K562 (cell line): ENCODE measurements at regions not wholly inside any gene's neighbourhood (a gene's known extent, or its start where the extent isn't known, plus 50 kb on each side); places are given as distances from the start of the nearest gene placed in this dataset.

Experiments
- BDP1 ChIP-seq: IDR thresholded peaks from 3 replicates; pipeline ENCODE4 v1.6.1; 2011; ENCODE audit not compliant: insufficient read length, insufficient read depth
- CREB1 ChIP-seq, 2 experiments: sonication (generic) in 1 of 2; formaldehyde crosslinking in 1 of 2; IDR thresholded peaks; 2 replicates each; pipeline versions ENCODE4 v1.6.1 to v1.8.0; 2012 to 2022; ENCODE audit warnings: inconsistent platforms in 1 of 2, mild to moderate bottlenecking in 1 of 2, missing genetic modification reagents in 1 of 2, moderate library complexity in 1 of 2
- ETS2 ChIP-seq: IDR thresholded peaks from 2 replicates; pipeline ENCODE4 v1.6.1; 2016; ENCODE audit warnings: borderline replicate concordance, missing genetic modification characterization, mild to moderate bottlenecking, moderate library complexity, missing compliant biosample characterization; ENCODE audit not compliant: poor library complexity, severe bottlenecking
- FOXA3 ChIP-seq, 2 experiments: fragments of 450-650 bp in 1 of 2; sonication (generic) in 1 of 2; formaldehyde crosslinking; IDR thresholded peaks in 1 of 2; conservative IDR thresholded peaks in 1 of 2; 2 replicates each; pipeline versions ENCODE4 v1.4.0 to v1.8.0; 2020 to 2022; ENCODE audit warnings: mild to moderate bottlenecking in 2 of 2, missing genetic modification reagents in 1 of 2
- GTF2F1 ChIP-seq: IDR thresholded peaks from 2 replicates; pipeline ENCODE4 v1.6.1; 2011; ENCODE audit warnings: low read depth, low read length, improper control_type of control experiment
- IFI16 ChIP-seq: fragments of 250-450 bp; sonication (Bioruptor Pico); IDR thresholded peaks from 2 replicates; pipeline ENCODE4 v2.1.2; 2022; ENCODE audit warnings: mild to moderate bottlenecking, inconsistent platforms
- MEF2D ChIP-seq: conservative IDR thresholded peaks from 2 replicates; pipeline ENCODE4 v1.6.1; 2016; ENCODE audit warnings: low read depth, missing genetic modification characterization, missing compliant biosample characterization
- NFXL1 ChIP-seq: fragments of 450-650 bp; formaldehyde crosslinking; IDR thresholded peaks from 2 replicates; pipeline ENCODE4 v1.4.0; 2021; ENCODE audit warnings: mild to moderate bottlenecking
- POU5F1 ChIP-seq: fragments of 150-350 bp; IDR thresholded peaks from 2 replicates; pipeline ENCODE4 v1.6.1; 2014; ENCODE audit warnings: borderline replicate concordance, low read length, low read depth, mild to moderate bottlenecking; ENCODE audit not compliant: partially characterized antibody
- RFX5 ChIP-seq: IDR thresholded peaks from 2 replicates; pipeline ENCODE4 v1.6.1; 2011; ENCODE audit warnings: low read depth, mild to moderate bottlenecking, improper control_type of control experiment, low read length
- SRSF3 ChIP-seq: fragments of 200-400 bp; formaldehyde crosslinking; IDR thresholded peaks from 2 replicates; pipeline ENCODE4 v1.6.1; 2016; ENCODE audit warnings: mild to moderate bottlenecking, low read length, moderate library complexity; ENCODE audit not compliant: insufficient read depth
- TRIM24 ChIP-seq, 2 experiments: fragments of 450-650 bp; IDR thresholded peaks; 2 replicates each; pipeline ENCODE4 v1.6.1; 2016
- TRIM25 ChIP-seq: fragments of 450-650 bp; IDR thresholded peaks from 2 replicates; pipeline ENCODE4 v1.7.0; 2016; ENCODE audit warnings: borderline replicate concordance
- ZNF277 ChIP-seq: fragments of 250-450 bp; sonication (Bioruptor Pico); IDR thresholded peaks from 2 replicates; pipeline ENCODE4 v1.8.0; 2022; ENCODE audit warnings: inconsistent platforms, mild to moderate bottlenecking, moderate library complexity, borderline replicate concordance
- ZNF431 ChIP-seq: sonication (generic); formaldehyde crosslinking; IDR thresholded peaks from 2 replicates; pipeline ENCODE4 v1.8.0; 2022; ENCODE audit warnings: mild to moderate bottlenecking, missing genetic modification reagents
- ZNF830 ChIP-seq: fragments of 250-450 bp; sonication (Bioruptor Pico); IDR thresholded peaks from 2 replicates; pipeline ENCODE4 v1.5.0; 2021; ENCODE audit warnings: mild to moderate bottlenecking
- TF ChIP-seq, protein P1 (sequence below): fragments of 450-650 bp; formaldehyde crosslinking; IDR thresholded peaks from 2 replicates; pipeline ENCODE4 v1.4.0; 2022; ENCODE audit warnings: mild to moderate bottlenecking, moderate library complexity
- TF ChIP-seq, protein P2 (sequence below): fragments of 250-450 bp; sonication (Bioruptor Pico); IDR thresholded peaks from 2 replicates; pipeline ENCODE4 v1.4.0; 2020; ENCODE audit warnings: mild to moderate bottlenecking, moderate library complexity, borderline replicate concordance
- TF ChIP-seq, protein P3 (sequence below): fragments of 250-450 bp; sonication (Bioruptor Pico); IDR thresholded peaks from 2 replicates; pipeline ENCODE4 v1.5.0; 2020; ENCODE audit warnings: mild to moderate bottlenecking

- TF ChIP-seq ZNF277 = no peak
- TF ChIP-seq TRIM24 (IDR thresholded peaks at IDR 0.05) = peak in 1 of 2 experiments; percentile 61; a peak in 1 of 4 replicates
- TF ChIP-seq RFX5 = no peak; the same call in 1 of the 2 replicates
- no peak for TF ChIP-seq SRSF3
- TF ChIP-seq ZNF830 (CRISPR knock-in tag) = no peak
- TF ChIP-seq IFI16 (CRISPR knock-in tag) = no peak
- no peak for TF ChIP-seq ZNF431
- TF ChIP-seq CREB1 (IDR thresholded peaks at IDR 0.05) = peak; percentile 40; the same call in 1 of the 2 replicates
- TF ChIP-seq CREB1 (CRISPR knock-in tag; IDR thresholded peaks at IDR 0.05) = peak; percentile 42; the same call in 1 of the 2 replicates
- TF ChIP-seq BDP1 = peak; percentile 90
- TF ChIP-seq NFXL1 (CRISPR knock-in tag) = no peak
- no peak for TF ChIP-seq POU5F1
- TF ChIP-seq, protein P1, sequence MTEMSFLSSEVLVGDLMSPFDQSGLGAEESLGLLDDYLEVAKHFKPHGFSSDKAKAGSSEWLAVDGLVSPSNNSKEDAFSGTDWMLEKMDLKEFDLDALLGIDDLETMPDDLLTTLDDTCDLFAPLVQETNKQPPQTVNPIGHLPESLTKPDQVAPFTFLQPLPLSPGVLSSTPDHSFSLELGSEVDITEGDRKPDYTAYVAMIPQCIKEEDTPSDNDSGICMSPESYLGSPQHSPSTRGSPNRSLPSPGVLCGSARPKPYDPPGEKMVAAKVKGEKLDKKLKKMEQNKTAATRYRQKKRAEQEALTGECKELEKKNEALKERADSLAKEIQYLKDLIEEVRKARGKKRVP = 0 out of 2 replicates have a peak, but pooled peaks have one; percentile 37
- TF ChIP-seq TRIM25 = no peak
- TF ChIP-seq, protein P2, sequence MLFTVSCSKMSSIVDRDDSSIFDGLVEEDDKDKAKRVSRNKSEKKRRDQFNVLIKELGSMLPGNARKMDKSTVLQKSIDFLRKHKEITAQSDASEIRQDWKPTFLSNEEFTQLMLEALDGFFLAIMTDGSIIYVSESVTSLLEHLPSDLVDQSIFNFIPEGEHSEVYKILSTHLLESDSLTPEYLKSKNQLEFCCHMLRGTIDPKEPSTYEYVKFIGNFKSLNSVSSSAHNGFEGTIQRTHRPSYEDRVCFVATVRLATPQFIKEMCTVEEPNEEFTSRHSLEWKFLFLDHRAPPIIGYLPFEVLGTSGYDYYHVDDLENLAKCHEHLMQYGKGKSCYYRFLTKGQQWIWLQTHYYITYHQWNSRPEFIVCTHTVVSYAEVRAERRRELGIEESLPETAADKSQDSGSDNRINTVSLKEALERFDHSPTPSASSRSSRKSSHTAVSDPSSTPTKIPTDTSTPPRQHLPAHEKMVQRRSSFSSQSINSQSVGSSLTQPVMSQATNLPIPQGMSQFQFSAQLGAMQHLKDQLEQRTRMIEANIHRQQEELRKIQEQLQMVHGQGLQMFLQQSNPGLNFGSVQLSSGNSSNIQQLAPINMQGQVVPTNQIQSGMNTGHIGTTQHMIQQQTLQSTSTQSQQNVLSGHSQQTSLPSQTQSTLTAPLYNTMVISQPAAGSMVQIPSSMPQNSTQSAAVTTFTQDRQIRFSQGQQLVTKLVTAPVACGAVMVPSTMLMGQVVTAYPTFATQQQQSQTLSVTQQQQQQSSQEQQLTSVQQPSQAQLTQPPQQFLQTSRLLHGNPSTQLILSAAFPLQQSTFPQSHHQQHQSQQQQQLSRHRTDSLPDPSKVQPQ (CRISPR knock-in tag) = no peak
- TF ChIP-seq GTF2F1 = no peak
- TF ChIP-seq FOXA3 (CRISPR knock-in tag; conservative IDR thresholded peaks at IDR 0.05 in 1 of 2, IDR thresholded peaks at IDR 0.05 in 1 of 2) = peak in 1 of 2 experiments; percentile 21; a peak in 2 of 4 replicates
- TF ChIP-seq ETS2 = no peak
- TF ChIP-seq MEF2D (tag) = no peak
- TF ChIP-seq, protein P3, sequence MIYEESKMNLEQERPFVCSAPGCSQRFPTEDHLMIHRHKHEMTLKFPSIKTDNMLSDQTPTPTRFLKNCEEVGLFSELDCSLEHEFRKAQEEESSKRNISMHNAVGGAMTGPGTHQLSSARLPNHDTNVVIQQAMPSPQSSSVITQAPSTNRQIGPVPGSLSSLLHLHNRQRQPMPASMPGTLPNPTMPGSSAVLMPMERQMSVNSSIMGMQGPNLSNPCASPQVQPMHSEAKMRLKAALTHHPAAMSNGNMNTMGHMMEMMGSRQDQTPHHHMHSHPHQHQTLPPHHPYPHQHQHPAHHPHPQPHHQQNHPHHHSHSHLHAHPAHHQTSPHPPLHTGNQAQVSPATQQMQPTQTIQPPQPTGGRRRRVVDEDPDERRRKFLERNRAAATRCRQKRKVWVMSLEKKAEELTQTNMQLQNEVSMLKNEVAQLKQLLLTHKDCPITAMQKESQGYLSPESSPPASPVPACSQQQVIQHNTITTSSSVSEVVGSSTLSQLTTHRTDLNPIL (CRISPR knock-in tag) = 0 out of 2 replicates have a peak, but pooled peaks have one; percentile 34
Observed at GRCh38 chr6:28710466-28711191, 184.9 kb downstream of the GPX5 start (continued).
